SJCRH30 (cell line): ENCODE measurements at regions not wholly inside any gene's neighbourhood (a gene's known extent, or its start where the extent isn't known, plus 50 kb on each side); places are given as distances from the start of the nearest gene placed in this dataset.
A peak's percentile ranks its signal among the peaks of the same experiment; 100 is the strongest.

Source experiments
- DNase-seq, 2 experiments: peaks; one replicate each; pipeline ENCODE4 v3.0.0-alpha.2; 2015 to 2020
- H3K27ac ChIP-seq: fragments of 250-450 bp; sonication (Bioruptor Pico); 2 replicates; pipeline ENCODE4 v1.5.1; 2020; ENCODE audit warnings: mild to moderate bottlenecking, moderate library complexity
- H3K27me3 ChIP-seq: fragments of 250-450 bp; sonication (Bioruptor Pico); 2 replicates; pipeline ENCODE4 v1.5.1; 2020; ENCODE audit warnings: mild to moderate bottlenecking, moderate library complexity
- H3K36me3 ChIP-seq: fragments of 250-450 bp; sonication (Bioruptor Pico); 2 replicates; pipeline ENCODE4 v1.5.1; 2020; ENCODE audit warnings: mild to moderate bottlenecking, moderate library complexity
- H3K4me1 ChIP-seq: fragments of 250-450 bp; sonication (Bioruptor Pico); 2 replicates; pipeline ENCODE4 v1.5.1; 2020; ENCODE audit warnings: mild to moderate bottlenecking, moderate library complexity
- H3K4me3 ChIP-seq: fragments of 250-450 bp; sonication (Bioruptor Pico); 2 replicates; pipeline ENCODE4 v1.5.1; 2020; ENCODE audit warnings: mild to moderate bottlenecking, moderate library complexity
- H3K9me3 ChIP-seq: fragments of 250-450 bp; sonication (Bioruptor Pico); replicated peaks from 2 replicates; pipeline ENCODE4 v1.5.1; 2020; ENCODE audit warnings: mild to moderate bottlenecking, moderate library complexity

GRCh38 chr7:98495200-98495955 is 94.5 kb upstream of the BAIAP2L1 start:
- H3K4me3 ChIP-seq: no peak overlapping the region
- H3K4me1 ChIP-seq: no peaks in the 10 kb centered on the region
- no peaks in the 10 kb centered on the region for H3K27me3 ChIP-seq
- no peaks in the 10 kb centered on the region for H3K36me3 ChIP-seq
- peaks cover 2% of the 10 kb centered on the region; the same call in 1 of the 2 replicates for H3K9me3 ChIP-seq
- H3K27ac ChIP-seq: no peak overlapping the region
- DNase-seq: no peak

- no peaks in the 10 kb centered on the region; the same call in 1 of the 2 replicates for H3K9me3 ChIP-seq
- no peaks in the 10 kb centered on the region for H3K4me1 ChIP-seq
- no peak overlapping the region for H3K4me3 ChIP-seq
- H3K27ac ChIP-seq: no peak overlapping the region
- no peaks in the 10 kb centered on the region for H3K36me3 ChIP-seq
- no peaks in the 10 kb centered on the region for H3K27me3 ChIP-seq
- DNase-seq: no peak
Observed at GRCh38 chr7:98493030-98493778, 92.3 kb upstream of the BAIAP2L1 start.

GRCh38 chr7:98488167-98488566 is 87.3 kb upstream of the BAIAP2L1 start:
- Histone ChIP-seq H3K4me1 (no peaks in the 10 kb centered on the region), H3K27ac (no peak overlapping the region), H3K9me3 (0 out of 2 replicates have a peak, but pooled peaks cover 3% of the 10 kb centered on the region), H3K4me3 (no peak overlapping the region), H3K27me3 (no peaks in the 10 kb centered on the region), H3K36me3 (no peaks in the 10 kb centered on the region)
- DNase-seq: no peak

GRCh38 chr7:98483964-98484545 is 83.2 kb upstream of the BAIAP2L1 start:
- DNase-seq: no peak
- H3K36me3 ChIP-seq: no peaks in the 10 kb centered on the region
- no peak overlapping the region for H3K27ac ChIP-seq
- H3K4me1 ChIP-seq: no peaks in the 10 kb centered on the region
- H3K27me3 ChIP-seq: no peaks in the 10 kb centered on the region
- 0 out of 2 replicates have a peak, but pooled peaks cover 3% of the 10 kb centered on the region for H3K9me3 ChIP-seq
- no peak overlapping the region for H3K4me3 ChIP-seq

GRCh38 chr7:98483276-98483963 is 82.5 kb upstream of the BAIAP2L1 start:
- Histone ChIP-seq H3K4me1 (no peaks in the 10 kb centered on the region), H3K27me3 (no peaks in the 10 kb centered on the region), H3K36me3 (no peaks in the 10 kb centered on the region), H3K27ac (no peak overlapping the region), H3K4me3 (no peak overlapping the region), H3K9me3 (0 out of 2 replicates have a peak, but pooled peaks cover 3% of the 10 kb centered on the region)
- DNase-seq: no peak

- Histone ChIP-seq H3K27me3 (no peaks in the 10 kb centered on the region), H3K27ac (no peak overlapping the region), H3K36me3 (no peaks in the 10 kb centered on the region), H3K4me3 (no peak overlapping the region), H3K4me1 (peaks cover 6% of the 10 kb centered on the region; the same call in 1 of the 2 replicates), H3K9me3 (no peaks in the 10 kb centered on the region)
- DNase-seq: no peak
Observed at GRCh38 chr7:98479318-98479717, 78.4 kb upstream of the BAIAP2L1 start.

- no peaks in the 10 kb centered on the region for H3K27me3 ChIP-seq
- no peak for DNase-seq
- H3K4me1 ChIP-seq: peaks cover 6% of the 10 kb centered on the region; the same call in 1 of the 2 replicates
- no peak overlapping the region for H3K4me3 ChIP-seq
- no peaks in the 10 kb centered on the region for H3K9me3 ChIP-seq
- H3K36me3 ChIP-seq: no peaks in the 10 kb centered on the region
- no peak overlapping the region for H3K27ac ChIP-seq
Observed at GRCh38 chr7:98475352-98475751, 74.5 kb upstream of the BAIAP2L1 start.

GRCh38 chr7:98474558-98474957 is 73.7 kb upstream of the BAIAP2L1 start:
- no peak for DNase-seq
- no peaks in the 10 kb centered on the region for H3K27me3 ChIP-seq
- no peak overlapping the region for H3K27ac ChIP-seq

GRCh38 chr7:98472521-98472954 is 71.6 kb upstream of the BAIAP2L1 start:
- no peaks in the 10 kb centered on the region for H3K27me3 ChIP-seq
- no peak overlapping the region for H3K27ac ChIP-seq
- peaks cover 6% of the 10 kb centered on the region; the same call in 1 of the 2 replicates for H3K4me1 ChIP-seq
- no peak overlapping the region for H3K4me3 ChIP-seq
- H3K36me3 ChIP-seq: no peaks in the 10 kb centered on the region
- no peaks in the 10 kb centered on the region for H3K9me3 ChIP-seq
- peak in 1 of 2 experiments; percentile 28 for DNase-seq

More at GRCh38 chr7:98474558-98474957, 73.7 kb upstream of the BAIAP2L1 start:
- H3K4me3 ChIP-seq: no peak overlapping the region
- H3K36me3 ChIP-seq: no peaks in the 10 kb centered on the region
- no peaks in the 10 kb centered on the region for H3K9me3 ChIP-seq
- peaks cover 6% of the 10 kb centered on the region; the same call in 1 of the 2 replicates for H3K4me1 ChIP-seq

GRCh38 chr7:98470485-98471240 is 69.8 kb upstream of the BAIAP2L1 start:
- no peak overlapping the region for H3K27ac ChIP-seq
- no peaks in the 10 kb centered on the region for H3K4me1 ChIP-seq
- DNase-seq: no peak
- H3K4me3 ChIP-seq: no peak overlapping the region
- H3K36me3 ChIP-seq: no peaks in the 10 kb centered on the region
- H3K27me3 ChIP-seq: no peaks in the 10 kb centered on the region
- H3K9me3 ChIP-seq: no peaks in the 10 kb centered on the region

GRCh38 chr7:98469088-98469487 is 68.2 kb upstream of the BAIAP2L1 start:
- no peak for DNase-seq
- Histone ChIP-seq H3K4me3 (no peak overlapping the region), H3K36me3 (no peaks in the 10 kb centered on the region), H3K4me1 (no peaks in the 10 kb centered on the region), H3K27me3 (no peaks in the 10 kb centered on the region), H3K27ac (no peak overlapping the region), H3K9me3 (no peaks in the 10 kb centered on the region)

GRCh38 chr7:98467570-98468312 is 66.9 kb upstream of the BAIAP2L1 start:
- H3K4me1 ChIP-seq: no peaks in the 10 kb centered on the region
- no peaks in the 10 kb centered on the region for H3K36me3 ChIP-seq
- no peaks in the 10 kb centered on the region for H3K27me3 ChIP-seq
- DNase-seq: no peak
- no peak overlapping the region for H3K27ac ChIP-seq
- H3K9me3 ChIP-seq: no peaks in the 10 kb centered on the region
- H3K4me3 ChIP-seq: no peak overlapping the region

GRCh38 chr7:98465022-98465421 is 64.1 kb upstream of the BAIAP2L1 start:
- Histone ChIP-seq H3K4me1 (no peaks in the 10 kb centered on the region), H3K4me3 (no peak overlapping the region), H3K36me3 (no peaks in the 10 kb centered on the region), H3K9me3 (no peaks in the 10 kb centered on the region), H3K27ac (no peak overlapping the region), H3K27me3 (no peaks in the 10 kb centered on the region)
- no peak for DNase-seq
